ENCODE measurements at regions not wholly inside any gene's neighbourhood (a gene's known extent, or its start where the extent isn't known, plus 50 kb on each side); places are given as distances from the start of the nearest gene placed in this dataset.
"Not testable (repeated sequence)": the region's sequence is repeated elsewhere in the genome, so short reads cannot be mapped to it uniquely, and the experiment has no call there.

GRCh38 chr7:125857606-125858005, 928.0 kb upstream of the POT1 start:
- FAIRE-seq (no peak), DNase-seq (ENCODE audit: insufficient read length, low spot score) (no peak)

DNA sequence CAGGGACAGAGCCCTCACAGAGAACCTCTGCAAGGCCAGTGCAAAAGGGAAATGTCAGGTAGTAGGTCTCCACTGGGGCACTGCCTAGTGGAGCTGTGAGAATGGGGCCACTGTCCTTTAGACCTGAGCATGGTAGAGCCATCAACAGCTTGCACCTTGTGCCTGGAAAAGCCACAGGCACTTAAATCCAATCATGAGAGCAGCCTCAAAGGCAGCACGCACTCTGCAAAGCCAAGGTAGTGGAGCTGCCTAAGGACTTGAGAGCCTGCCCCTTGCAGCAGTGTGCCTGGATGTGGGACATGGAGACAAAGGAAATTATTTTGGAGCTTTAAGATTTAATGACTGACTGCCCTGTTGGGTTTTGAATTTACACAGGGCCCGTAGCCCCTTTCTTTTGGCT, 918.5 kb upstream of the POT1 start:
- no peak for FAIRE-seq

GRCh38 chr7:125847692-125848091, 918.1 kb upstream of the POT1 start:
- FAIRE-seq, result no peak
- no peak for DNase-seq (ENCODE audit: insufficient read length, low spot score)

More for the DNA sequence above, 918.5 kb upstream of the POT1 start:
- no peak for DNase-seq (ENCODE audit: insufficient read length, low spot score)

DNA sequence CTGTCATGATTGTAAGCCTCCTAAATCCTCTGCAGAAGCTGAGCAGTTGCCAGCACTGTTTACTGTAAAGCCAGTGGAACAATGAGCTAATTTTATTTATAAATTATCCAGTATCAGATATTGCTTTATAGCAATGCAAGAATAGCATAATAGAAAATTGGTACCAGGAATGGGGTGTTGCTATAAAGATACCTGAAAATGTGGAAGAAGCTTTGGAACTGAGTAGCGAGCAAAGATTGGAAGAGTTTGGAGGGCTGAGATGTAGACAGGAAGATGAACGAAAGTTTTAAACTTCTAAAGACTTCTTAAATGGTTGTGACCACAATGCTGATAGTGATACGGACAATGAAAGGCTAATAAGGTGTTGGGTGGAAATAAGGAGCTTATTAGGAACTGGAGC, 917.4 kb upstream of the POT1 start:
- no peak for DNase-seq (ENCODE audit: insufficient read length, low spot score)
- FAIRE-seq, result no peak

- DNase-seq (ENCODE audit: insufficient read length, low spot score) (no peak), FAIRE-seq (no peak)
Measured at GRCh38 chr7:125845686-125846085, 916.1 kb upstream of the POT1 start.

DNA sequence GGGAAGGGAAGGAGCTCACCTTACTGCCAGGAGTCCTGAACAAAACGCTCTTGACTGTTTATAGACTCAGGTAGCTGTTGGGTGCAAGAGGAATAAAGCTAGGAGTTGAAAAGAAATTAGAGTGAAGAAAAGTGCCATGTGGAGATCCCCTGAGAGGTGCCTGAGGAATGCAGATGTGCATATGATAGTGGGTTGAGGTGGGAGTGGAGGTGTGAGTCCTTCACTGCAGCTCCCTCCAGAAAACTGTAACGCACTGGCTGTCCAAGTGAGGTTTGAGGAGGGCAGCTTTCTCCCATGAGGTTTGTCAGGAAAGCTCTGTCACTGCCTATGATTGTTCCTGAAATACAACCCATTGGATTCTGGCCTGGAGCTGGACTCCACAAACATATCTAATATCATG, 904.8 kb upstream of the POT1 start:
- DNase-seq (ENCODE audit: insufficient read length, low spot score) (no peak), FAIRE-seq (no peak)

- no peak for DNase-seq (ENCODE audit: insufficient read length, low spot score)
- FAIRE-seq, result no peak
Measured at GRCh38 chr7:125833839-125834238, 904.2 kb upstream of the POT1 start.

GRCh38 chr7:125830743-125831142, 901.1 kb upstream of the POT1 start:
- DNase-seq (ENCODE audit: insufficient read length, low spot score), result no peak
- no peak for FAIRE-seq

DNA sequence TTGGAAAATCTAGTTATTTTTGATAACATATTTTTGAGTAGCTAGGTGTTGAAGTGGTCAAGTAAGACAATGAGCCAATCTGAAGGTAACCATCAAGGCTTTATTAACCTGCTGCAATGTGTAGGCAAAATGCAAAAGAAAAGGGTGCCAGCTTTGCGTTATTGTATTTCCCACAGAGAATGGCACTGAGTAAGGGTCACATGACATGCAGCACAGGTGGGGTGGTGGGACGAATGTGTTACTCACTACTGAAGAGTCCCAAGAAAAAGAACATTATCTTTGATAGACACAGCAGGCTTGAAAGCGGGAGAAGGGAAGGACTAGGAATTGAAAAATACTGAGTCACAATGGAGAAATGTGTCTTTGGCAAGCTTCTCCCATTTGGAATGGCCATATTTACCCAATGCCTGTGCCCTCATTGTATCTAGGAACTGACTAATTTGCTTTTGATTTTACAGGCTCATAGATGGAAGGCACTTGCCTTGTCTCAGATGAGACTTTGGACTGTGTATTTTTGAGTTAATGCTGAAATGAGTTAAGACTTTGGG, 898.6 kb upstream of the POT1 start:
- FAIRE-seq (no peak), DNase-seq (ENCODE audit: insufficient read length, low spot score) (no peak)

GRCh38 chr7:125823538-125823937, 893.9 kb upstream of the POT1 start:
- DNase-seq (ENCODE audit: insufficient read length, low spot score) (no peak), FAIRE-seq (no peak)

DNA sequence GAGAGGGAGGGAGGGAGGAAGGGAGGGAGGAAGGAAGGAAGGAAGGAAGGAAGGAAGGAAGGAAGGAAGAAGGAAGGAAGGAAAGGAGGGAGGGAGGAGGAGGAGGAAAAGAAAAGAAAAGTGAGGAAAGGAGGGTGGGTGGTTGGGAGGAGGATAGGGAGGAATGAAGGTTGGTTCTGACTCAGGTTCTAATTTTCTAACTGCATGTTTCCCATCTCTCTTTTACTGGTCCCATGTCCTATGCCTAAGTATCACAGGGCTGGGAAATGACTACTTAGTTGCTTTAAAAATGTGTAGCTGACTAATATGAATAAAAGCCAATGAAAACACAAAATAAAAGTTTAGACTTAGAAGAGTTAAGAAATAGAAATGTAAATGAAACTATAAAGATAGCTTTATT, 890.9 kb upstream of the POT1 start:
- FAIRE-seq (no peak), DNase-seq (ENCODE audit: insufficient read length, low spot score) (no peak)

GRCh38 chr7:125814100-125814499, 884.5 kb upstream of the POT1 start:
- no peak for DNase-seq (ENCODE audit: insufficient read length, low spot score)
- no peak for FAIRE-seq

DNA sequence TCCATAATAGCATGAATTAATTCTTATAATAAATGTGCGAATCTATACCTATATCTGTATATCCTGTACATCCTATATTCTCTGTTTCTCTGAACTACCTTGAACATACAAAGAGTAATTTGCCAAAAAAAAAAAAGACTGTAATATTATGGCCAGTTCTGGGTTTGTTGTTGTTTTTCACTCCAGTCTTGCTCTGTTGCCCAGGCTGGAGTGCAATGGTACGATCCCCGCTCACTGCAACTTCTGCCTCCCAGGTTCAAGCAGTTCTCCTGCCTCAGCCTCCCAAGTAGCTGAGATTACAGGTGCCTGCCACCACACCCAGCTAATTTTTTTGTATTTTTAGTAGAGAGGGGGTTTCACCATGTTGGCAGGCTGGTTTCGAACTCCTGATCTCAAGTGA, 876.9 kb upstream of the POT1 start:
- DNase-seq (ENCODE audit: insufficient read length, low spot score); FAIRE-seq: not testable (repeated sequence)

- no peak for DNase-seq (ENCODE audit: insufficient read length, low spot score)
- FAIRE-seq, result no peak
Measured at GRCh38 chr7:125804273-125804672, 874.6 kb upstream of the POT1 start.

DNA sequence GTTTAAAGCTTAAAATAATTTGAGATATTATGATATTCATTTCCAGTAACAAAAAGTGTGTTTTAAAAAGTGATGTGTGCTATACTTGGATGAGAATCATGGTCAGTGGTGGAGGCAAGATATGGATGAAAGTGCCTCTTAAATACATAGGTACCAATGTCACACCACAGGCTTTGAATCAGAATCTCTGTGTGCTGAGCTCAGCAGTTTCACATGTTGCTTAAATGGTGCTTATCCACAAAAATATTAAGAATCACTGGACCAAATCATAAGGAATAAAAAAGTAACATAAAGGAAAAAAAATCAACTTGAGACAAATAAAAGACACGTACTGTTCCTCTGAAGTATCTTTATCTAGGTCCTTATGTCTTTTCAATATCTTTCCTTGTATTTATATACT, 850.5 kb upstream of the POT1 start:
- no peak for DNase-seq (ENCODE audit: insufficient read length, low spot score)
- no peak for FAIRE-seq

GRCh38 chr7:125775317-125775716, 845.7 kb upstream of the POT1 start:
- FAIRE-seq (no peak), DNase-seq (ENCODE audit: insufficient read length, low spot score) (no peak)

GRCh38 chr7:125773113-125773785, 843.6 kb upstream of the POT1 start:
- DNase-seq (ENCODE audit: insufficient read length, low spot score) (no peak), FAIRE-seq (no peak)

DNA sequence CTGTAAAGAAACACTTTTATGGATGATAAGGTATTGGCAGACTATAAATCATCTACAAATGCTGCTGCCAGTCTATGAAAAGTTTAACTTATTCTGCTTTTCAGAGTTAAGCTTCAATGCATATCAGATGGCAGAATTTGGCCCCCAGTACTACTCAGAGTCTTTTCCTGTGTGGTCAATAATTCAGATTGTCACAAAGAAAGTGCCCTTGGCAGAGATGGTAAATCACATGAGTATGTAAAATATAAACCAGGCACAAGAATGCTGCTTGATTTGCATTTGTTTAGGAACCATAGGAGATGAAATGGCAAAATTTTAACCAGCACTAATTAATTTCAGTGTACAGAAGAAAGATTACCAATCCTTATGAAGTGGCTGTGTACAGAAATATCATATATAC, 818.3 kb upstream of the POT1 start:
- DNase-seq (ENCODE audit: insufficient read length, low spot score) (no peak), FAIRE-seq (no peak)

GRCh38 chr7:125746510-125746909, 816.9 kb upstream of the POT1 start:
- DNase-seq (ENCODE audit: insufficient read length, low spot score) (no peak), FAIRE-seq (no peak)

DNA sequence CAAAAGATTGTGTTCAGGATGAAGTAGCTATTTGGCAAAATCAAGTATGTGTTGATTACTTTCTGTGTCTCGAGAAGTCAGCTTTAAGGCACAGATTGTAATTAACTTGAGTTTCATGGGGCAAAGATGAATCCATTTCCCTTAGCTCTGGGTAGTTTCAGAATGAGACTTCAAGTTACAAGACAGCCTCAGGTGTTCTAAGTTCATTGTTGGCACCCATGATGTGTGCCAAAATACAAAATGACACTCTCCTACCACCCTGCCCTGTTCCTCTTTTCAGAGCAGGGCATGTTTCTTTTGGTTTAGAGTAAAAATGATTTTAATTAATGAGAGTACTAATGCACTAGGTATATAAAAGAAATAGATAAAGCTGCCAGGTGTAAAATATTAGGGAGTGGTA, 797.6 kb upstream of the POT1 start:
- no peak for DNase-seq (ENCODE audit: insufficient read length, low spot score)
- no peak for FAIRE-seq

DNA sequence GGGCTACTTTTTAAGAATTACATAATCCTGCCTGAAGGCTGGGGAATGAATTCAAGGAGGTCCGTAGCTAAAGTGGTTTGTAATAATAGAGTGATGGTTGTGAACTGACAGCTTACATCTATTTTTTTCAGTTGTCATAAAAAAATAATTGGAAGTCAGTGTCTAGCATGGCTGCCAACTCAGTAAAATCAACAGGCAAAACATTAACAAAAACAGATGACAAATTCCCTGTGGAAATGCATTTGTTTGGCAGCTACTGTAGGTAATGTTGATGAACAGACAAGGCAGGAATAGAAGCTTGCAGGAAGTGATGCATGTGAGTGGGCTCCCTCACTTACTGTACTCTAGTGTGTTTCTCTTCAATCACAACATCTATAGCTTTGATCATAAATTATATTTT, 766.0 kb upstream of the POT1 start:
- FAIRE-seq, result no peak

GRCh38 chr7:125683156-125683555, 753.5 kb upstream of the POT1 start:
- FAIRE-seq, result no peak
- DNase-seq (ENCODE audit: insufficient read length, low spot score), result no peak

More for the DNA sequence above, 766.0 kb upstream of the POT1 start:
- no peak for DNase-seq (ENCODE audit: insufficient read length, low spot score)

- FAIRE-seq (no peak), DNase-seq (ENCODE audit: insufficient read length, low spot score) (no peak)
Measured at GRCh38 chr7:125681508-125681907, 751.9 kb upstream of the POT1 start.

Data from GM19239 (cell line).